HG02885 (cell line): ENCODE measurements at regions not wholly inside any gene's neighbourhood (a gene's known extent, or its start where the extent isn't known, plus 50 kb on each side); places are given as distances from the start of the nearest gene placed in this dataset.
A peak's percentile ranks its signal among the peaks of the same experiment; 100 is the strongest.

ENCODE experiments used
- ATAC-seq: cut with Tn5 transposase; IDR thresholded peaks from one replicate; pipeline ENCODE4 v1.9.1; 2021; ENCODE audit warnings: mild to moderate bottlenecking; ENCODE audit not compliant: unreplicated experiment, poor library complexity

DNA sequence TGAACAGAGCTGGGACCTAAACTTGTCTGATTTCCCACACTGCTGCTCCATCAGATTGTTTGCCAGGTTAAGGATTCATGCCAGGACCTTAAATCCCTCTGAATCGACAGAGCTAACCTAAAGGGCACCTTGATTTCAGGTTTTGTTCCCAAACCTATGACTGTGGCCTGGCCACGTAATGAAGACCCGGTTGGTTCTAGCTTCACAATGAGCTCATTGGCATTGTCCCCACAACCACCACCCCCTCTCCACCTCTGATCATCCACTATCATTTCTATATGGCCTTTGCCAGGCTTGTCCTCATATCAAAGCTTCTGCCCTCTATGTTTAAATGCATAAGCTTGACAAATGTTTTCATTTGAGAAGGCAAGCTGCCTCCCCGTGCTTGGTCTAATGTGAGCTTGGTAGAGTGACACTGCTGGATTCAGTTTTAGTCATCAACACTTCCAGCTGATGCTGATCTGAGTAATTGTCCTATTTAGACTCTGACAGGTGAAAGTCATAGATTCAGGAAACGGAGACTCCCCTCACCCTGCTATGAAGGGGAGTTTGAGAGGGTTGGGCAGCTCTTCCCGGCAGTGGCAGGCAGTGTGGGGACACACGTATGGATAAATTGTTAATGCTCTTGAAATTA is 407.1 kb upstream of the CFAP20DC start:
- peak; percentile 98 for ATAC-seq

DNA sequence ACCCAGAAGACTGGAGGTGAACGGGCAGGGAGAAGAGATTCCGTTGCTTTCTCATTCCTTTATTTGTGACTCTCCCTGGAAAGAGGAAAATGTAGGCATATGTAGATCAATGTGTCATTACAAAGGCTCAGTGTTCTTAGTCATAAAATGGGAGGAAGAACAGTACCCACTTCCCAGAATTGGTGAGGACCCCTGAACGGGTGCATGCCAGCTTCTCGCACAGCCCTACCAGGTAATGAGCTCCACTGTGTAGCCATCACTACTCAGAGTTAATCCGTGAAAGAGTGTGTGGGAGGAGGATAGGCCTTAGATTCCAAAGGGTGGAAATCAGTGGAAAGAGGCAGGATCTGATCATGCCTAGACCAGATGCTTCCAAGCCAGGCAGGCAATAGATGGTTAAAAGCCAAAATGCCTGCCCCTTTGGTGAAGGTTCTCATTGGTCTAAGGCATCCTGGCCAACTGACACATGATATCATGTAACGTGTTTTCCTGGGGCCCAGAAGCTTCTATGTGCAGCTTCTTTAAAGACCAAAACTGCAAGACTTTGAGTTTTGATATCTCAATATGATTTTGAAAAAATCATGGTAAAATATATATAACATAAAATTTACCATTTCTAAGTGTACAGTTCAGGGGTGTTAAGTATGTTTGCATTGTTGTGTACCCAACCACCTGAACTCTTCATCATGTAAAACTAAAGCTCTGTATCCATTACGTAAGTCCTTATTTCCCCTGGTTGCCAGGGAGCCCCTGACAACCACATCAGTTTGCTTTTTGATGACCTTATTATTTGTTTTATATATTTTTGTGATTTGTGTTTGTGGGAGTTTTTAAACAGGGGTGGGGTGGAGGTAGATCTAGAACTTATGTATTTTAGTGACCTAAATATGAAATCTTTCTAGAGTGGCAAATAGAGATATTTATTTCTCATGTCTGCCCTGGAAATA is 402.2 kb upstream of the CFAP20DC start:
- ATAC-seq, result no peak

- peak; percentile 95 for ATAC-seq
Measured at GRCh38 chr3:59450946-59451763, 401.3 kb upstream of the CFAP20DC start.

- no peak for ATAC-seq
Measured at GRCh38 chr3:59450437-59450836, 400.6 kb upstream of the CFAP20DC start.

DNA sequence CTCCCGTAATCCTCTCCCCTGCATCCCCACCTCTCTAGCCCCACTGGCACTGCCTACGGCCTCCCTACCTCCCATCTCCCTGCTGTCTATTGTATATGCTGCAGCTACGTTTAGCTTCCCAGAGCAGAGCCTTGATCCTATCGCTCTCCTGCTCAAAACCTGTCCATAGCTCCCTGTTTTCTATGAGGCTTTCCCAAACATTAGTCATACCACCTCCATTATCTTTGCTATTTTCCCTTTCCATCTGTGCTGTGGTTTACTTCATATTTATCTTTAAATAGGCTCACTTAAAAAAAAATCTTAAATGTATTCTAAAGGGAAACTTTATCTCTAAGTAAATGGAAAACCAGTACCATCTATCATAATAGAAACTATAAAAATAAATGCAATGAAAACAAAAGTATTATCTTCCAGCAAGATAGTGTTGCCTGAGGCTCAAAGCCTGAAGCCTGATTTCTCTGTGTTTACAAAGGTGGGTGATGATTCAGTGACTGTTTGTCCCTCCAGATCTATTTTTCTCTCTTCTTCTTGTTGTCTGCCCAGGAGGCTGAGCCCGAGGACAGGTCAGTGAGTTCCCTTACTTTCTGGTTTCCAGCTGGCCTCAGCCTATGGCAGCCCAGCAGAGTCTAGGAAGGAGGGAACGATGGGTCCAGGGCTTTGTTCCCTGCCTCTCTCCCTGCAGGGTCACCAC is 397.1 kb upstream of the CFAP20DC start:
- no peak for ATAC-seq

GRCh38 chr3:59444676-59445075 is 394.9 kb upstream of the CFAP20DC start:
- no peak for ATAC-seq

DNA sequence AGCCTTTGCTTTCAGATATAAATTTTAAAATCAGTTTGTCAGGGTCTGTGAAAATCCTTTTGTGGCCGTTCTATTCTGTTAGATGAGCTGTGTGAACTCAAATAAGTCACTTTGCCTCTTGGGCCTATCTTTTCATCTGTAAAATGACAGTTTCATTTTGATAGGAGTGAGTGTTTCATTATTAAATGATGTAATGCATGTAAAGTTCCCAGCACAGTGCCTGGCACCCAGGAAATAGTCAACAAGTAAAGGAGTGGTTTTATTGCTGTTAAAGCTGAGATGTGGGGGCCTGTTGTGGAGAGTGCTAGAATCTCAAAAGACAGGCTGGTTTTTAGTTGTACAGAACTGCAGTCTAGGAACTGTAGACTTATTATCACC is 394.5 kb upstream of the CFAP20DC start:
- ATAC-seq, result peak; percentile 64

- ATAC-seq, result peak; percentile 19
Measured at GRCh38 chr3:59443618-59444293, 393.9 kb upstream of the CFAP20DC start.

GRCh38 chr3:59442046-59442445 is 392.2 kb upstream of the CFAP20DC start:
- no peak for ATAC-seq

DNA sequence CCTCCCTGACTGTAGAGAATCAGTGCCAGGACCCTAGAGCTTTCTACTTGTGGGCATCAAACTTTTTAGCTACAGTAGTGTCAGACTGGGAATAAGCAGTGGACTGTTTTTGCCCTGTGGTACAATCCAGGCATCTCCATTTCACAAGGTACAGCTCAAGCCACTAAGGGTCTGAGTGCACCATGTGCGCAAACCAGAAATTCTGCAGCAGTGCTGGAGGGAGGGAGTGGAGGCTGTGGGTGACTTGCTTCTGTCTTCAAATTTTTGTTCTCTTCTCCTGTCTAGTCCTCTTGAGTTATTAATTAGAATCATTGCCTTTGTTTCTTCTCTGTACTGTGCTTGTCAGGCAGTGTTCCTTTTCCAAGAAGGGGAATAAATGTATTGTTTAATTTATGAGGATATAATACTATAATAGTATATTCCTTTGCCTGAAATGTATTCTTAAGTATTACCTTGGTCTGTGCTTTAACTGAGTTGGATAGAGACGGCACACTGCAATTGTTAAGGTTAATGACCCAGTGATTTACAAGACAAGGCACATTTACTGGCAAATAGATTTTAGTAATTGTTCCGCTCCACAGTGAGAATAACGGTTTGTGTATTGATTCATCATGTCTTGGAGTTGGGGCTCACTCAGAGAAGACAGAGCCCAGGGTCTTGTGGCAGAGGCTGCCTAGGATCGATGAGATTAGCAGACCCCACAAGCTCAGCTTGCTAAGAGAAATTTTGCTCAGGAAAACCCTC is 390.6 kb upstream of the CFAP20DC start:
- ATAC-seq, result no peak

- no peak for ATAC-seq
Measured at GRCh38 chr3:59438492-59438891, 388.7 kb upstream of the CFAP20DC start.

- no peak for ATAC-seq
Measured at GRCh38 chr3:59436164-59436958, 386.5 kb upstream of the CFAP20DC start.

DNA sequence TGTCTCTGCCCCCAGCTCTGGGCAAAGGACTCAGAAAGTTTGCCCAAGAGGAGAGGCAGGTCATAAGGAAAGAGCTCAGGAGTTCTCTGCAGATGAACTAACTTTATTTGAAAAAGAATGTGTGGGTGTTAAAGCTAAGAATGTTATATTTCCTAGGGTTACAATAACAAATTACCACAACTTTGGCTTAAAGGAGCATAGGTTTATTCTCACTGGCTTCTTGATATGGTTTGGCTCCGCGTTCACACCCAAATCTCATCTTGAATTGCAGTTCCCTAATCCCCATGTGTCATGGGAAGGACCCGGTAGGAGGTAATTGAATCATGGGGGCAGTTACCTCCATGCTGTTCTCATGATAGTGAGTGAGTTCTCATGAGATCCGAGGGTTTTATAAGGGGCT is 383.7 kb upstream of the CFAP20DC start:
- no peak for ATAC-seq

- ATAC-seq, result no peak
Measured at GRCh38 chr3:59432665-59433064, 382.8 kb upstream of the CFAP20DC start.

DNA sequence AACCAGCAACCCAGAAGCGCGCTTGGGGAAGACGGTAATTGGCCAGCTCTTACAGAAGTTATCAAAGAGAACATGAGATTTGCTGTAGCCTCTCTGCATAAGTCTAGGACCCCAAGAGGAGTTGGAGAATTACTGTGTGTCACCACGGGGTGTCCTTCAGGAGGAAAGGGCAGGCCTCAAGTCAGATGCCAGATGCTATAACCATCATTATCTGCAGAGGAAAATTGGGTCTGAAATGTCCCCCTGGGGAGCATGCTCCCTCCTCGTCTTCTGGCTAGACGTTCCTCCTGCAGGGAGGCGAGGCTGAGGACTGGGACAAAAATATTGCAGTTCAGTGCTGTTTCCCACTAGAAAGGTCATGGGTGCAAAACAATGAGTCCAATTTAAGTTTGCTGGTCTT is 380.5 kb upstream of the CFAP20DC start:
- ATAC-seq, result no peak

- ATAC-seq, result no peak
Measured at GRCh38 chr3:59429198-59429597, 379.4 kb upstream of the CFAP20DC start.

DNA sequence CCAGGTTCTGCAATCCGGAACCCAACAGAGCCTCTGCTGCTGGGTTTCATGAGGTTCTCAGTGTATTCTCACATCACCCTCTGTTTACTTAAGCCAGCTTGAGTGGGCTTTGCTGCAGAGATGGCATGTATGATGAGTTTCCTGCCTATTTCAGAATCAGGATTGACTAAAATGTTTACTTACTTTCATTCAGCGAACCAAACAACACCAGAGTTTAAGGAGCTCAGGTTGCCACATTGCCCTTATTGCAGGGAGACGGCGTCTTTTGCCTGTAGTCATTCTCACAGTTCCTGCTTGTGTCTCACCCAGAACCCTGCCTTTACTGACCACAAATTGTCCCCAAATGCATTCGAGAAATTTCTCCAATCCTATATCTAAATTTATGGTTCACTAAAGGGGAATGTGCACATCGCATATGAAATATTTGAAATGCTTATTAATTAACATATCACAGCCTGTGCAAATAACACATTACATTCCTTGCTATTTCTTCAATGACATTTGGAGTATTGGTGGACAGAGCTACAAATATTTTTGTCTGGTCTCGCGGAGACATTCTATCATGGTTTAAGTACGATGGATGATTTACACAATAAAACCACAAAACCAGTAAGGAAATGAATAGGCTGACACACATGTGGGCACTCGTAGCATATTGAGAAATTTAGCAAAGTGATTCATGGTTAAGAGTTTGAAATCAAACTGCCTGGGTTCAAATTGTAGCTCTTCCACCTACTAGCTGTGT is 377.2 kb upstream of the CFAP20DC start:
- no peak for ATAC-seq

- peak; percentile 59 for ATAC-seq
Measured at GRCh38 chr3:59425942-59426341, 376.1 kb upstream of the CFAP20DC start.
